G401 (cell line): ENCODE measurements at regions not wholly inside any gene's neighbourhood (a gene's known extent, or its start where the extent isn't known, plus 50 kb on each side); places are given as distances from the start of the nearest gene placed in this dataset.

Source experiments
- DNase-seq: peaks from one replicate; pipeline ENCODE4 v3.0.0-alpha.2; 2015; ENCODE audit warnings: low spot score
- in situ Hi-C: cut with HindIII; loops from 2 replicates; pipeline ENCODE4 v1.10.0; 2016; ENCODE audit warnings: low sequenced_read_pairs, mixed read lengths

DNA sequence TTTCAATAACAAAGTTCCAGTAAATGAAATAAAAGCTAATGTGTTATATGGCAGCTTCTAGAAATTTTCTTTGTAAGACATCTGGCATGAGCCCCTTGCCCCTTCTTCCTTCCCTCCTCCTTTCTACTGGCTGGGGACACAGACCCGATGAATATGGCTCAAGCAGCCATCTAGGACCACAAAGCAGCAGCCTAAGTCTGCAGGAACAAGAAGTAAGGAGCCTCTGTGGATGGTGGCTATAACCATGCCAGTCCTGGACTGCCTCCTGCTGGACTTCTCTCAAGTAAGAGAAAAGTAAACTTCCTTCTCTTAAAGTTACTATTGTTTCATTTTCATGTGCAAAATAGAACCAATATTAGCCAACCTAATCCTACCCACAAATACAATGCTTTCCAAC is 114.9 kb upstream of the DST start:
- no peak for DNase-seq
- in situ Hi-C loops = no loop called here

- DNase-seq = no peak
- in situ Hi-C loops = no loop called here
Observed at GRCh38 chr6:56756791-56757587, 114.3 kb upstream of the DST start.

DNA sequence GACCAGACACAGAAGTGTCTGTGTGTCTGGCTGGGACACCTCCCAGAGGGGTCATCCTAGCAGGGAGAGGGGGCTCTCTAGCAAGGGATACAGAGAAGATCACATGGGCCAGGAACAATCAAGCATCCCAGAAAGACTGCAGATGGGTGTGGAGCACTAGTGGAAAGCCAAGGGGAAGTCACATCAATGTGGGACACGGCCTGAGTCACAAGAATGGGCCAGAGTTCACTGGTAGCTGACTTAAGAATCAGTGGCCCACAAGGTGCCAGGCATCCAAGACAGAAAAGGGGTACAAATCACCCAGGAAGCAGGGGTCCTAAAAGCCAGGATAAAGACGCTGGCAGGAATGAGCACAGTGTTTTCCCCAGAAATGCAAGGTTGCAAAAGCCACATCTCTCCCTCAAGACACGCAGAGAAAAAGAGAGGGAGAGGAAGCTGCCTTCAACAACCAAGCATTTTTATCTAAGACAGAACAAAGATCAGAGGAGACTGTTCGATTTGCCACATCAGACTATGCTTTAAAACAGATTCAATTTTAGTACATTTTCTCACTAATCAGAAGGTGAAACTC is 113.6 kb upstream of the DST start:
- in situ Hi-C loops = no loop called here
- DNase-seq = no peak

- in situ Hi-C loops = no loop called here
- DNase-seq = no peak
Observed at GRCh38 chr6:56755040-56755439, 112.4 kb upstream of the DST start.

DNA sequence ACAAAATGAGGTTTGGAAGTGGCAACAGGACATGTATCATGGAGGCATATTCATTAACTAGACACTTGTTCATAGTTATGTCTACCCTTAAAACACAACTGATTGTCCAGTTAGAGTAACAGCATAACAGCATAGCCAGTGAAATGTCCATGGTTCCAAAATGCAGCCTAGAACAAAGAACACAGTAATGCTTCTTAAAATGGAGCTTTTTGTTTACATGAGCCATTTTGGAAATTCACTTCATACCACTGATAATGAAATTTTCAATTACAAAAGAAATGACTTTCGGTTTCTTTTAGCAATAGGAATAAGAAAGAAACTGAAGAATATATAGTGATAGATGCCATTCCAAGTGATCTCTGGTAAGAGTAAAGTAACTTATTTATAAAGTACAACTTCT is 111.1 kb upstream of the DST start:
- DNase-seq = no peak
- in situ Hi-C loops = no loop called here

GRCh38 chr6:56752534-56752933 is 109.8 kb upstream of the DST start:
- in situ Hi-C loops = no loop called here
- no peak for DNase-seq

- in situ Hi-C loops = no loop called here
- DNase-seq = no peak
Observed at GRCh38 chr6:56752009-56752408, 109.3 kb upstream of the DST start.

DNA sequence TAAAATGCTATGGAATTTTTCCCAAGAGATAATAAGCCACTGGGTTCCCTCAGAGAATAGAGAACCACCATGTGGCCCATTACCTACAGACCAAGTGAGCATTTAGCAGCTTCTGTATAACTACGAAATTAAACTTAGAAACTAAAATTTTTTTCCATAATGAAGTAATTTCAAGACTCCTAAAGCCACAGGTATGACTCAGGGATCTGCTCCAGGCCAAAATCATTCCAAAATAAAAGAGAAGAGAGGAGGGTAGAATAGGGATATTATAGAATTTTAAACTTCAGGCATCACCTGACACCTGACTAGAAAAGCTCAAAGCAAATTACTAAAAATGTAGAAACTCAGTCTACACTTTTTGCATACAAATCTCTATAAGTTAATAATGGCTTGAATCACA is 108.9 kb upstream of the DST start:
- no peak for DNase-seq

DNA sequence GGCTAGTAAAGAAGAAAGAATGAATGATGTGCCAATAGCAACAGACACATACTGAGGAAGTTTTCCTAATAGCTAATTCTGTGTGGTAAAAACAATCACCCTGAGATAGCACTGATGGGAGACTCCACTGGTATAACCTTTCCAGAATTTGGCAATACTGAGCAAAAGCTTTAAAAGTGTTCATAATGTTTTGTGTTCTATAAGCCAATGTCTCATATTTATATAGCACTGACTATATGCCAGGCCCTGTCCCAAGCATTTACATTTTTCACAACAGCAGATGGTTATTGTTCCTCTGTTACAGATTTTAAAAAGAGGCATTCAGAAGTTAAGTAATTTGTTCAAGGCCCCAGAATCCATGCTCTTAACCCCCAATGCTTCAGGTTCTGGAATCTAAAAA is 108.0 kb upstream of the DST start:
- no peak for DNase-seq
- in situ Hi-C loops = no loop called here

More for the DNA sequence above, 108.9 kb upstream of the DST start:
- in situ Hi-C loops = no loop called here

DNA sequence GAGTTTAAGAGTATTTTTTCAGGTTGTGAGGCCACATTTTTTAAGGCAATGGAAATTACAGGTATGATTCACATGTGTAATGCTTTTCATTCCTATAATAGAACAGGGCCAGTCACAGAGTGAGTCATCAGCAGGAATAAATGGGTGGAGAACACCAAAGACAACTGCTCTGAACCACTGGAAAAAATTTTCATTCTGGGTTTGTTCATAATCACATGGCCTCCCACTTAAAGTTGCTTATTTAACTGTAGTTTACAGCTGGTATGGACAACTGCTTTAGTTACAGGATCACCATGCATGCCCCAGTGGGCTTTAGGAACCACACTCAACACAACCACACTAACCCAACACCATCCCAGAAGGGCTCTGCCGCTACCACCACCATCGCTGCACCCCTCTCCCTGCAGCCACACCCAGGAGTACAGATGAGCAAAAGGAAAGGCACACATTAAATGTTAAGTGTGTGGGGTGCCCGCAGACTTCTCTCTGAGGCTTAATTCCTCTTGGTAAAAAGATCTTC is 107.0 kb upstream of the DST start:
- in situ Hi-C loops = no loop called here
- DNase-seq = no peak

GRCh38 chr6:56746767-56747504 is 104.2 kb upstream of the DST start:
- in situ Hi-C loops = no loop called here
- DNase-seq = no peak

GRCh38 chr6:56745971-56746370 is 103.3 kb upstream of the DST start:
- in situ Hi-C loops = no loop called here
- DNase-seq = no peak

DNA sequence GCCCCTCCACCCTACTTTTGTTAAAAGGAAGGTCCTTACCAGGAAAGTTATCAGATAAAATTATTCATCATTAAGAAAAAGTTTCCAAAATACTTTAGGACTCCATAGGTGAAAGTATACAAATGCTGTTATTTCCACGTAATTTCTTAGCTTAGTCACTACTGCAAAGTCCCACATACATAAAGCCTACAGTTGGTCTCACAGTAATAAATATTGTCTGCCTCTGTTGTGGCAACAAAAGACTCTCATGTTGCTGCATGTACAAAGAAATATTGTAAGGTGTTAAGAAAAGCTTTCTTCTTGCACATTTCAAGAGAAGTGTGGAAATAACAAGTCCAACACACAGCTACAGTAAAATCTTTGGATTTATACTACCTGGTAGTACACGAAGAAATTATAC is 102.4 kb upstream of the DST start:
- DNase-seq = no peak
- in situ Hi-C loops = no loop called here

- in situ Hi-C loops = no loop called here
- no peak for DNase-seq
Observed at GRCh38 chr6:56744528-56744927, 101.8 kb upstream of the DST start.

- DNase-seq = no peak
- in situ Hi-C loops = no loop called here
Observed at GRCh38 chr6:56742122-56742791, 99.6 kb upstream of the DST start.

GRCh38 chr6:56741472-56741871 is 98.8 kb upstream of the DST start:
- in situ Hi-C loops = no loop called here
- DNase-seq = no peak

DNA sequence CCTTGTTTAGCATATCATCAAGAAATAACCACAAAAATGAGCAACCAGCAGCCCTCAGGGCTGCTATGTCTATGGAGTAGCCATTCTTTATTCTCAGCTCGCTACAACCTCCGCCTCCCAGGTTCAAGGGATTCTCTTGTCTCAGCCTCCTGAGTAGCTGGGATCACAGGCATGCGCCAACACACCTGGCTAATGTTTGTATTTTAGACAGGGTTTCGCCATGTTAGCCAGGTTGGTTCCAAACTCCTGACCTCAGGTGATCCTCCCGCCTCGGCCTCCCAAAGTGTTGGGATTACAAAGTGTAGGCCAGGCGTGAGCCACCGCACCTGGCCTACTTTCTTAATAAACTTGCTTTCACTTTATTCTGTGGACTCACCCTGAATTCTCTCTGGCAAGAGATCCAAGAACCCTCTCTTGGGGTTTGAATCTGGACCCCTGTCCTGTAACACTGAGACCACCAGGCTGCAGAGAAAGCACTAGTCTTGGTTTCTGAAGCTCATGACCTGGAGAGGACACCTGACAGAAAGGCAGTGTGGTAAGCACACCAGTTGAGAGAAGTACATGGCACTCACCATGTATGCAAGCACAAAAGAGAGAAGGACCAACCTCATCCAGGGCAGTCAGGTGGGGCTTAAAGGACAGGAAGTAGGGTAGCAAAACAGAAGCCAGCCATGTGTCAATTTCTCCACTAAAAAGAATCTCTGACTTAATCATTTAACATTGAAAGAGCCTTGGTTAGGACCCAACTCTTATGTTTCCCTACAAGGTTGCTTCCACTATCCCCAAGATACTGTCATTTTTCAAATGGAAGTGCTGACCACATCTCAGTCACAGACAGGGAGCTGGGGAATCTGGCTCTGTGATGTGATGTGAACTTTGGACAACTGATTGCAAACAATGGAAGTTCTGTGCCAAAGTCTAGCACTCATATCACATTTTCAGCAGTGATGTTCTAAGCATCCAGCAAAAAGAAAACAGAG is 97.4 kb upstream of the DST start:
- no peak for DNase-seq
- in situ Hi-C loops = no loop called here

DNA sequence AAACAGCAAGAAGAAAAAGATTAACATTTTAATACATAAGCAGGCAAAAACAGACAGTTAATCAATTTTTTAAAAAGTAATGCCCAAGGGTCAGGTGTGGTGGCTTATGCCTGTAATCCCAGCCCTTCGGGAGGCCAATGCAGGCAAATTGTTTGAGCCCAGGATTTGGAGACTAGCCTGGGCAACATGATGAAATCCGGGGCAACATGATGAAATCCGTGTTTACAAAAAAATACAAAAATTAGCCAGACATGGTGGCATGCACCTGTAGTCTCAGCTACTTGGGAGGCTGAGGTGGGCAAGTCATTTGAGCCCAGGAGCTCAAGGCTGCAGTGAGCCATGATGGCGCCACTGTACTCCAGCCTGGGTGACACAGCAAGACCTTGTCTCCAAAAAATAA is 94.1 kb upstream of the DST start:
- no peak for DNase-seq
- in situ Hi-C loops = no loop called here

- no peak for DNase-seq
- in situ Hi-C loops = no loop called here
Observed at GRCh38 chr6:56734335-56734734, 91.6 kb upstream of the DST start.
